GM10248 (cell line): ENCODE measurements at regions not wholly inside any gene's neighbourhood (a gene's known extent, or its start where the extent isn't known, plus 50 kb on each side); places are given as distances from the start of the nearest gene placed in this dataset.
A peak's percentile ranks its signal among the peaks of the same experiment; 100 is the strongest.

Source experiments
- CTCF ChIA-PET: fragments of 300-600 bp; sonication (Branson Sonifier 250); formaldehyde crosslinking; extraction: SDS; loops from one replicate; lab custom pipeline; 2021; ENCODE audit warnings: antibody characterized with exemption; lab: Yijun Ruan, JAX
- POLR2A ChIA-PET: fragments of 350-650 bp; sonication (Branson Sonifier 250); formaldehyde crosslinking; extraction: SDS; loops from one replicate; lab custom pipeline; 2020; ENCODE audit warnings: antibody characterized with exemption; lab: Yijun Ruan, JAX
- DNase-seq: peaks from one replicate; pipeline ENCODE4 v3.0.0; 2012; ENCODE audit errors: extremely low spot score
- CTCF ChIP-seq: IDR thresholded peaks from 2 replicates; pipeline ENCODE4 v1.5.1; 2012; ENCODE audit warnings: mild to moderate bottlenecking, low read depth; ENCODE audit errors: extremely low read depth, missing control alignments, control extremely low read depth

- CTCF ChIA-PET, result interaction anchor here (0.7 to 1.5 kb wide), 3 partner anchors 10 to 23 kb away, joined by 3 to 5 read pairs (median 3); no protein-coding TSS in a partner anchor
- no peak for DNase-seq
- no peak for TF ChIP-seq CTCF
- POLR2A ChIA-PET, result no interaction called here
These were observed 149.7 kb downstream of the HNMT start for GRCh38 chr2:138113871-138114525.

DNA sequence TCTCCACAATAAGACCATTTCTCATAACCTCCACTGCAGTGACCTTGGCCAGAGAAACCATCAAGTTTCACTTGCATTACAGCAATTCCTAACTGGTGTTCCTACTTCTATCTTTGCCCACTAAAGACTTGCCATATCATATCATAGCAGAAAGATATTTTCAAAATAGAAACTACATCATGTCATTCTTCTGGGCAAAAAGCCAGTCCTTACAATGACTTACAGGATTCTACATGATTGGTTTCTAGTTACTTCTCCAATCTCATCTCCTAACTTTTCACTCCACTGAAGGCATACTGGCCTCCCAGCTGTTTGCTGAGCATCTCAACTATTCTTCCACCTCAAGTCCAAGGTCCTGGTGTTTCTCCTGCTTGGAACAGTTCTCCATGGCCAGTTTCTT is 151.4 kb downstream of the HNMT start:
- ChIA-PET CTCF (interaction anchor here (1.5 kb wide), 1 partner anchor 25 kb away, joined by 4 read pairs; no protein-coding TSS in a partner anchor), POLR2A (no interaction called here)
- no peak for DNase-seq
- no peak for TF ChIP-seq CTCF

- ChIA-PET CTCF (interaction anchor here (1.5 kb wide), 1 partner anchor 26 kb away, joined by 4 read pairs; no protein-coding TSS in a partner anchor), POLR2A (no interaction called here)
- no peak for DNase-seq
- TF ChIP-seq CTCF, result no peak
These were observed 152.2 kb downstream of the HNMT start for GRCh38 chr2:138116456-138116855.

- POLR2A ChIA-PET, result no interaction called here
- CTCF ChIA-PET, result interaction anchor here (1.0 kb wide), 1 partner anchor 12 kb away, joined by 3 read pairs; no protein-coding TSS in a partner anchor
These were observed 157.7 kb downstream of the HNMT start for GRCh38 chr2:138121666-138122661.

GRCh38 chr2:138122891-138123290 is 158.6 kb downstream of the HNMT start:
- no peak for DNase-seq
- POLR2A ChIA-PET, result no interaction called here
- CTCF ChIA-PET, result no interaction called here
- TF ChIP-seq CTCF, result no peak

More at GRCh38 chr2:138121666-138122661, 157.7 kb downstream of the HNMT start:
- peak; percentile 1 for DNase-seq
- no peak for TF ChIP-seq CTCF

DNA sequence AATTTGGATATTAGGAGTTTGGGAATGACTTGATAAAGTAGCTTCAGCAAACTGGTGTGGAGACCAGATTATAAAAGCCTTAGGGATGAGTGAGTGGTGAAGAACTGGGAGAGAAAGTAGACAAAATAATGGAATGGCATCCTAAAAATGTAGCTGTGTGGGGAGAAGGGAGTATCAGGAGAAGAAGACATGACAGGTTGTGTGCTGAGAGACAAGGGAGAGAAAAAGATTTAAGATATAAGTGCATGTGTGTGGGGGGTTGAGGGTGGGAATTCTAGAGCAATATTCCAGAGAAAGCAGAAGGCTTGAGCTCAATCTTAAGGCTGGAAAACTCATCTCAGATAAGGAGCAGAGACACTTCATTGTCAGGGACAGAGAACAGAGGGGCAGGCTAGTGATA is 159.5 kb downstream of the HNMT start:
- DNase-seq, result no peak
- ChIA-PET POLR2A (no interaction called here), CTCF (interaction anchor here (1.3 kb wide), 1 partner anchor 15 kb away, joined by 3 read pairs; no protein-coding TSS in a partner anchor)

More for the DNA sequence above, 159.5 kb downstream of the HNMT start:
- no peak for TF ChIP-seq CTCF
